GM19239 (cell line): ENCODE measurements at regions not wholly inside any gene's neighbourhood (a gene's known extent, or its start where the extent isn't known, plus 50 kb on each side); places are given as distances from the start of the nearest gene placed in this dataset.
A peak's percentile ranks its signal among the peaks of the same experiment; 100 is the strongest.

ENCODE experiments used
- DNase-seq: peaks from one replicate; pipeline ENCODE4 v3.0.0; 2011; ENCODE audit warnings: low spot score; ENCODE audit not compliant: insufficient read length
- FAIRE-seq: peaks from 2 replicates; lab custom pipeline; 2011; peaks lifted over from hg19 to GRCh38; lab: Jason Lieb, UNC

GRCh38 chr12:100737168-100737567 is 57.4 kb upstream of the ANO4 start:
- DNase-seq: no peak
- no peak for FAIRE-seq

- FAIRE-seq (no peak), DNase-seq (no peak)
Measured at GRCh38 chr12:100738086-100738485, 56.5 kb upstream of the ANO4 start.

- DNase-seq: no peak
- peak; percentile 4 for FAIRE-seq
Measured at GRCh38 chr12:100741084-100741711, 53.4 kb upstream of the ANO4 start.

GRCh38 chr12:100743060-100743459 is 51.5 kb upstream of the ANO4 start:
- DNase-seq (no peak), FAIRE-seq (no peak)
